HG03521 (cell line): ENCODE measurements at regions not wholly inside any gene's neighbourhood (a gene's known extent, or its start where the extent isn't known, plus 50 kb on each side); places are given as distances from the start of the nearest gene placed in this dataset.
"Not testable (repeated sequence)": the region's sequence is repeated elsewhere in the genome, so short reads cannot be mapped to it uniquely, and the experiment has no call there.

ENCODE experiments used
- ATAC-seq: cut with Tn5 transposase; IDR thresholded peaks from one replicate; pipeline ENCODE4 v1.9.1; 2021; ENCODE audit warnings: mild to moderate bottlenecking, moderate library complexity; ENCODE audit not compliant: unreplicated experiment

GRCh38 chr5:122515210-122515609 lies 203.2 kb downstream of the SNCAIP start:
- ATAC-seq, result not testable (repeated sequence)

GRCh38 chr5:122515709-122516431 lies 203.8 kb downstream of the SNCAIP start:
- ATAC-seq, result peak; percentile 66

GRCh38 chr5:122516432-122516743 lies 204.4 kb downstream of the SNCAIP start:
- ATAC-seq, result no peak

- ATAC-seq, result no peak
Measured at GRCh38 chr5:122517091-122517490, 205.1 kb downstream of the SNCAIP start.

- no peak for ATAC-seq
Measured at GRCh38 chr5:122523776-122524175, 211.7 kb downstream of the SNCAIP start.

DNA sequence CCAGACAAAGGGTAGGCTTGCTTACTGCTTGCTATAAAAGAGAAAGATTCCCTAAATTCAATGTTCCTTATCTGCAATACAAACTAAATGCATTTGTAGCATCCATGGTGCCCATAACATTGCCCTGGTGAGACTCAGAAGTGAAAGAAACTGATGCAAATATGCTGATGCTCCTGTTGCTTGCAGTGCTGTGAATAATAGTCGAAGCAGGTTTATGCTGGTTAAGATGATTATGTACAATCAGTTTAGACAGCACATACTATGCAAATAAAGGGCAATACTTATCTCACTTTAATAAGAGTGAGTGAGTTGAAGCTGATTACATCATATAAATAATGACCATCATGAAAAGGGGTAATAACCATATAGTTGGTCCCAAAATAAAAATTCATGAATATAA lies 215.5 kb downstream of the SNCAIP start:
- no peak for ATAC-seq

- no peak for ATAC-seq
Measured at GRCh38 chr5:122532035-122532434, 220.0 kb downstream of the SNCAIP start.

GRCh38 chr5:122533825-122534224 lies 221.8 kb downstream of the SNCAIP start:
- ATAC-seq, result no peak

DNA sequence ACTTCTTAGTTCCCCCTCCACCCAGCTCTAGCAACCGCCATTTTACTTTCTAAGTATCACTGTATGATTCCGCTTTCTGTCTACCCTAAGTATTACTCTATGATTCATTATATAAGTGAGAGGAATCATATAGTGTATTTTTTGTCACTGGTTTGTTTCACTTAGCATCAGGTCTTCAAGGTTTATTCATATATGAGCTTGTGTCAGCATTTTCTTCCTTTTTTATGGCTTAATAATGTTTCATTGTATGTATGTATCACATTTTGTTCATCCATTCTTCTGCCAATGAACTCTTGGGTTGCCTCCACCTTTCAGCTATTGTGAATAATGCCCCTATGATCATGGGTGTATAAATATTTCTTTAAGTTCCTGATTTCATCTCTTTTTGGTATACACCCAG lies 222.8 kb downstream of the SNCAIP start:
- no peak for ATAC-seq

DNA sequence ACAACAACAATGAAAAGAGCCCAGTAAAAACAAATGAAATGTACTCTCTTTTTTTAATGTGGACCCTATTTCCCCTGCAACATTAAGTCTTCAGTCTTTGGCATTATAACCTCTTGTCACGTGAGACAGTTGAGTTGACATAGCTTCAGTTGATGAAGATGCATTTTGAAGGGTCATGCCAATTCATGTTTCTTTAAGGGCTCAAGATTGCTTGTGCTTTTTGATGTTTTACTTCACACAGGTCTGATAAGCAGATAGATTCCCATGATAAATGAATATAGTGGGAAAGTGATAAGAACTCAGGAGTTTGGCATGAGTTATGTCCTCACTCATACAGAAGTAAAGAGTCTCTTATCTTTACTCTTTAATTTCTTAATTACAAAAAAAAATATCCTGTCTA lies 229.4 kb downstream of the SNCAIP start:
- no peak for ATAC-seq

GRCh38 chr5:122545986-122546385 lies 228.9 kb upstream of the SNX2 start:
- no peak for ATAC-seq

DNA sequence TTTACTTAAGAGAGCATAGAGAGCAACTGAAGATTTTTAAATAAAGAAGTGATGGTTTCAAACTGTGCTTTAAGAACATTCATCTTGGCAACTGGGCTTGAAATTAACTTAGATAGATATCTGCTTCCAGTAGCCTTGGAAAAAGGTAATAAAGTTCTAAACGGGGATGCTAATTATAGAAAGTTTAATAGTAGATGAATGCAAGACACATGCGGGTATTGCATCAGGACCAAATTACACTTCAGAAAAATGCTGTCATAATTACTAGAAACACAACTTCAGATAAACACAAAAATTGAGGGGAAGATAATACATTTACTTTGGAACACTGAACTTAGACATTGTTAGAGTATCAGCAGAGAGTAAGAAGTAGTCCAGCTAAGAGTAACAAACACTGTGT lies 227.7 kb upstream of the SNX2 start:
- ATAC-seq, result no peak

- ATAC-seq, result no peak
Measured at GRCh38 chr5:122547669-122548068, 227.2 kb upstream of the SNX2 start.

- no peak for ATAC-seq
Measured at GRCh38 chr5:122559676-122560075, 215.2 kb upstream of the SNX2 start.

DNA sequence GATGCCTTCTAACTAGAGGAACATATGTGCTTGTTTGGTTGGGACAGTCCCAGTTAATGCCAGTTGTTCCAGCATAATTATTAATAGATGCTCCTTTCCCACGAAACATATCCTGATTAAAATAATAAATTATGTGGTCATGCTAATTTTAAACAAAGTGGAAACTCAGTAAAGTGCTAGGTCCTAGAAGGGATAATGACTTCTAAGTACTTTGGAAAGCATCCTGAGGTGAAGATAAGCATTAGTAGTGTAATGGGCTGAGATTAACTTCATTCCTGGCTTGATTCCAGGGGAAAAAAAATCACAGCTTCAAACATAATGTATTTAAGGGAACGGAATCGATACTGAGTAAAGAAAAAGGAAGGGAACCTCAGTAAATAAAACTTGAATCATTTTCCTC lies 213.7 kb upstream of the SNX2 start:
- ATAC-seq, result no peak

DNA sequence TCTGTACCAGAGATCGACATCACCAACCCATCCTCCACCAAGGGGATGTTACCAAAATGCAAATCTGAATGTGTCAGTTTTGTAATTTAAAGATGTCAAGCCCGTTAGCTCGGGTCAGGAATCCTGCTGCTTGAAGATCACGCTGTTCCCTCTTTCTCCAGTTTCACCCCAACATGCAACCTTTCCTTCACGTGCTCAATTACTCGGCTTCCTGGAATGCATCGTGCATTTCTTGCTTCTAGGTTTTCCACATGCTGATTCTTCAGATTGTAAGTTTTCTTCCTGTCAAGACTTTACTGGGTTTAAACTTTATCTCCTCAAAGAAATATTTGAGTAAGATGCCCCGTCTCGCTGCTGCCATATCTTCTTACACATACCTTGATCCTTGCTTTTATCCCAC lies 209.5 kb upstream of the SNX2 start:
- ATAC-seq, result no peak

GRCh38 chr5:122576256-122577016 lies 198.4 kb upstream of the SNX2 start:
- ATAC-seq, result no peak

DNA sequence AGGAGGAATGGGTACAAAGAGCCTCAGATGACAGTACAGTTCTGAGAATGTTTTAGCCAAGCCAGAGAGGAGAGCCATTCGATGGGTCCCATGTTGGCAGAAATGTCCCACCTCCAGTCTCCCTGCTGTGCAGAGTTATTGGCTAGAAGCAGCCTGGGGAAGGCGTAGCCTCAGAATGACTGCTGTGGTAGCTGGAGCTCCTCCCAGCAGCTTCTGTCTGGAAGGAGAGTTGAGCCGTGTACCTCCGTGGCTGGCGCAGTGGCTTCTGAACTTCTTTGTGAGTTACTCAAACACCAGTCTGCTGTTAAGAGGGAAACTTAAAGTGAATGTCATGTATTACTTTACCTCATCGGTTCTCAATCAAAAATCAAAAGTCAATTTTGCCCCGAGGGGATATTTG lies 193.3 kb upstream of the SNX2 start:
- no peak for ATAC-seq

DNA sequence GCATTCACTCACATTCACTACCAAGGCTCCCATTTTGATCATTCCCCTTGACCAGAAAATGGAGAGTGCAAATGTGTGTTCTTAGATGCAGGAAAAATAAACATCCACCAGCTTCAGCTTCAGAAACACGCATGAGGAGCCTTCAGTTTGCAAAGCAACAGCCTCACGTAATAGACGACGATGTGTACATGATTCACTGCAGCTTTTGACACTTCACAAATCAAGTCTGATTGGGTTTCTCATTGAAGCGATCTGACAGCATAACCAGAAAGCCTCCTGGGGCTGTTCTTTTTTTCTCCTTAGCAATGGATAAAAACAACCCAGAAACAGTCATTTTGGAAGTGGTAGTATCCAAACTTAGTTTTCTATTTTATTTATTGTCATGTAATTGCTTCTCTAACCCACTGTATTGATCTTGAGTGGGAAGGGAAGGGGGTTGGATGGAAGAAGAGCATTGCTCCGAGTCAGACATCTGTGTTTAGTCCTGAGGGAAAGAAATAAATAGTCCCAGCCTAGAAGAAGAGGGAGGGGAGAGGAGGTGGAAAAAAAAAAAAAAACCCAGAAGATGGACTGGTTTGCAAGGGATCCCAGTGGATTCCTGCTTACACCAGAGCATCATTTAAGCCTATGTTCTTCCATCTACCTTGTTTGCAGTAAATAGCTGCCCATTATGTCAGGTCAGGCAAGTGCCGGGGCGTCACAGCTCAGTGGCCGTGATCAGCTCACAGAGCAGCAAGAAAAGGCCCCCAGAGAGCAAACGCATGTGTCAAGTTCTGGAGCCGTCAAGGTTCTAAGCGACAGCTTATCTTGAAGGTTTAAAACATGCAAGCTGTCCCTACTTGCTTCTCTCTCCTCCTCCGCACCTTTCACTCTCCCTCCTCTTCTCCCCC lies 190.2 kb upstream of the SNX2 start:
- no peak for ATAC-seq

DNA sequence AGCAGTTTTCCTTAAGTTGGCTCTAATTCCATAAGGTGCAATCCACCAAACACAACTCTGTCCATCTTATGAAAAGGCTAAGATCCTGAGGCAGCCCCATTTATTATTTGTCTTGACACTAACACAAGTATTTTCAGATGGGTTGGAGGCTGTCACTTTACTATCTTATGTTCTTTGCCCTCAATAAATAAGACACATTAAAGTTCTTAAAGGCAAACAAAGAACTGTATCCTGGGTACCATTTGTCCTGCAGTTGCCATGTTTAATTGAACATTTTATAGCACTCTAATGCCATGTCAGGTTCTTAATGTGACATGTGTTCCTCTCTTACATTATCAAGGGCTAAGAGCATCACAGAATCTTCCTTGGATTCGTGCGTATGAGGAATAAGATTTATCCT lies 189.5 kb upstream of the SNX2 start:
- ATAC-seq, result no peak

- no peak for ATAC-seq
Measured at GRCh38 chr5:122586351-122586750, 188.5 kb upstream of the SNX2 start.

DNA sequence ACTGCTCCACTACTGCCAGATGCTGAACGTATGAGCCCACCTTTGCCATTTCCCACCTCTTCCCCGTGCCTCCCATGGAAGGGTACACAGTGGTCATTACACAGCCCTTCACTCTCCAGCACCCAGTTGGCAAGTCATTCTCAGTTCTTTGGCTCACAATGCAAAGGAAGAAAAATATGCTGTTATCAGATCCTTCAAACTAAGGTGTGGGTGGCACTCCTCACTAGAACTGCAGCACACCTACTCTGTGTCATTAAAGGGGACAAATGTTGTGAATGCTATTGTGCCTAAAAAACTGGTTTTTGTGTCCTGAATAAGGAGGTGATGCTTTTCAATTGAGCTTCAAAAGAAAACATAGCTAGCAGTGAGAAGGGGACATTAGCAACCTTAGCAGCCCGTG lies 183.1 kb upstream of the SNX2 start:
- no peak for ATAC-seq
